ENCODE measurements at regions not wholly inside any gene's neighbourhood (a gene's known extent, or its start where the extent isn't known, plus 50 kb on each side); places are given as distances from the start of the nearest gene placed in this dataset.
A peak's percentile ranks its signal among the peaks of the same experiment; 100 is the strongest.

DNA sequence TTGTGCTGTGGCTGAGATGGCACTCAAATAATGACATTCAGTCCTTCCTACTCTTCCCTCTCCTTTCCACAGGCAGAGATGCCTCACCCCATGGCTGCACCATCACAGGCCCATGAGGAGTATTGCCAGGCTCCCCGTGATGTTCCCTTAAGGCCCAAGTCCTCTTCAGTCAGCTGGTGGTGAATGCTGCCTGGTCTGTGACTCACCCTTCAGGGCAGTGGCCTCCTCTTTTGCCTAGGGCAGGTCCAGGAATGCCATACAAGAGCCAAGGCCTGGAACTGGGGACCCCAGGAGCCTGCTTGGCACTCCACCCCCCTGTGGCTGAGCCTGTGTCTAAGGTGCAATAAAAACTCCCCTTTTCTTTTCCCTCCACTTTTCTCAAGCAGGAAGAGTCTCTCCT, 144.2 kb upstream of the GEMIN8 start:
- Mint-ChIP-seq H3K9me3 (ENCODE audit: low read depth) (peaks cover 33% of the 10 kb centered on the region), H3K27ac (no peak overlapping the region)

DNA sequence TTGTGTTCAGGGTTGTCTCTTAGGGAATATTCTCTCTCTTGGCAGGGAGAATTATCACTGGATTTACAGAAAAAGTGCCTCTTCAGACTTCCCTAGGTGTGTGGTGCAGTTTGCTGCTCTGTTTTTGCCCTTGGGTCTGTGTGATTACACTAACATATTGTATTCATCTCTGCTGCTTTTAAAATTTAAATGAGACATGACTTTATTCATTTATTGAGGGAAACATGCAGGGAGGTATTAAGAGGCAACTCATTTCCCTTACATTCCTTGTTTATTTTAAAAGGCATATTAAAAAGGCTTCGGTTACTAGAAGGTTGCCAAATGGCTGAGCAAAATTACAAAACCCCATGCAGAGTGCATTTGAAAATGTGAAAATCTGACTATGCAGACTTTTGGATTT, 135.1 kb upstream of the GEMIN8 start:
- no peaks in the 10 kb centered on the region for H3K4me1 Mint-ChIP-seq (ENCODE audit: low read depth)
- no peaks in the 10 kb centered on the region for H3K36me3 Mint-ChIP-seq (ENCODE audit: insufficient read depth)
- TF ChIP-seq, protein P1, sequence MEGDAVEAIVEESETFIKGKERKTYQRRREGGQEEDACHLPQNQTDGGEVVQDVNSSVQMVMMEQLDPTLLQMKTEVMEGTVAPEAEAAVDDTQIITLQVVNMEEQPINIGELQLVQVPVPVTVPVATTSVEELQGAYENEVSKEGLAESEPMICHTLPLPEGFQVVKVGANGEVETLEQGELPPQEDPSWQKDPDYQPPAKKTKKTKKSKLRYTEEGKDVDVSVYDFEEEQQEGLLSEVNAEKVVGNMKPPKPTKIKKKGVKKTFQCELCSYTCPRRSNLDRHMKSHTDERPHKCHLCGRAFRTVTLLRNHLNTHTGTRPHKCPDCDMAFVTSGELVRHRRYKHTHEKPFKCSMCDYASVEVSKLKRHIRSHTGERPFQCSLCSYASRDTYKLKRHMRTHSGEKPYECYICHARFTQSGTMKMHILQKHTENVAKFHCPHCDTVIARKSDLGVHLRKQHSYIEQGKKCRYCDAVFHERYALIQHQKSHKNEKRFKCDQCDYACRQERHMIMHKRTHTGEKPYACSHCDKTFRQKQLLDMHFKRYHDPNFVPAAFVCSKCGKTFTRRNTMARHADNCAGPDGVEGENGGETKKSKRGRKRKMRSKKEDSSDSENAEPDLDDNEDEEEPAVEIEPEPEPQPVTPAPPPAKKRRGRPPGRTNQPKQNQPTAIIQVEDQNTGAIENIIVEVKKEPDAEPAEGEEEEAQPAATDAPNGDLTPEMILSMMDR (IDR thresholded peaks at IDR 0.05; ENCODE audit: unreplicated experiment) = no peak
- no peak overlapping the region for H3K27ac Mint-ChIP-seq
- H3K9me3 Mint-ChIP-seq (ENCODE audit: low read depth) = peaks cover 22% of the 10 kb centered on the region
- no peak for DNase-seq (ENCODE audit: low spot score, unreplicated experiment)
- no peaks in the 10 kb centered on the region for H3K27me3 Mint-ChIP-seq
- H3K4me3 Mint-ChIP-seq (ENCODE audit: low read depth) = no peak overlapping the region

More for the DNA sequence above, 144.2 kb upstream of the GEMIN8 start:
- Mint-ChIP-seq H3K4me1 (ENCODE audit: low read depth) (peaks cover 3% of the 10 kb centered on the region), H3K27me3 (no peaks in the 10 kb centered on the region), H3K36me3 (ENCODE audit: insufficient read depth) (no peaks in the 10 kb centered on the region), H3K4me3 (ENCODE audit: low read depth) (no peak overlapping the region)
- TF ChIP-seq, protein P1 (IDR thresholded peaks at IDR 0.05; ENCODE audit: unreplicated experiment) = no peak
- no peak for DNase-seq (ENCODE audit: low spot score, unreplicated experiment)

DNA sequence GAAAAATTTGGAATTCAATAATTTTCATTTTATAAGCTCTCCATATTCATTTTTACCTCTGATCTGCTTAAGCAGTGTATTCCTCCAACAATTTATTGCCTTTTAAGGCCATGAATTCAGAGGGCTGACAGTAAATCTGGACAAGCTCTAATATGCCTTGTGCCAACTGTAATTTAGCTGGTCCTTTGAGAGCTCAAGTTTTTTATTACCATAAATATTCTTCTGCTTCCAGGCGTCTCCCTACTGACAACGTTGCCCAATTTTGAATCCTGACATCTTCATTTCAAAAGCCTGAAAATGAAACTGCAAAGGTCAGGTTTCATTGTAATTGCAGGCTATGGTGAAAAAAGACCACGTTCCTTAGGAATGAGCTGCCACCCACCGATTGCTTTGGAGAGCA, 95.8 kb upstream of the GEMIN8 start:
- Mint-ChIP-seq H3K9me3 (ENCODE audit: low read depth) (peaks cover 23% of the 10 kb centered on the region), H3K4me3 (ENCODE audit: low read depth) (no peak overlapping the region), H3K36me3 (ENCODE audit: insufficient read depth) (no peaks in the 10 kb centered on the region), H3K27ac (no peak overlapping the region), H3K27me3 (no peaks in the 10 kb centered on the region), H3K4me1 (ENCODE audit: low read depth) (no peaks in the 10 kb centered on the region)
- DNase-seq (ENCODE audit: low spot score, unreplicated experiment) = no peak
- TF ChIP-seq, protein P1 (IDR thresholded peaks at IDR 0.05; ENCODE audit: unreplicated experiment) = no peak

DNA sequence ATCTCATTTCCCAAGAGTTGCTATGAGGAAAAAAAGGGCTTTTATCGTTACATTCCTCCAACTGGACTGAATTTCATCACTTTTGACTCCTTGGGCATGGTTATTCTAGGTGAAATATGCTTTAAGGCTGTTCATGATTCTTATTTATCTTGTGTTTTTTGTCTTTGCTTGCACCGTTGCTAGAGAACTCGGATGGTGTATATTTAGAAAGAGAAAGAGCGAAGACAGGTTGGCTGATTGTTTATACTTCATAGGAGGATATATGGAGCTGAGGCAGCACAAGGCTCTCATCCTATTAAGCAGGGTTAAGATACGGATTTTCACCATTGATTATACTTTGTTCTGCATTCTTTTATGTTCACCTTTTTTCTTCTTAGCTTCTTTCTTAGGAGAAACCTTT, 94.9 kb upstream of the GEMIN8 start:
- Mint-ChIP-seq H3K36me3 (ENCODE audit: insufficient read depth) (no peaks in the 10 kb centered on the region), H3K4me1 (ENCODE audit: low read depth) (no peaks in the 10 kb centered on the region), H3K4me3 (ENCODE audit: low read depth) (no peak overlapping the region), H3K9me3 (ENCODE audit: low read depth) (peaks cover 22% of the 10 kb centered on the region), H3K27me3 (no peaks in the 10 kb centered on the region), H3K27ac (no peak overlapping the region)
- TF ChIP-seq, protein P1 (IDR thresholded peaks at IDR 0.05; ENCODE audit: unreplicated experiment) = no peak
- no peak for DNase-seq (ENCODE audit: low spot score, unreplicated experiment)

DNA sequence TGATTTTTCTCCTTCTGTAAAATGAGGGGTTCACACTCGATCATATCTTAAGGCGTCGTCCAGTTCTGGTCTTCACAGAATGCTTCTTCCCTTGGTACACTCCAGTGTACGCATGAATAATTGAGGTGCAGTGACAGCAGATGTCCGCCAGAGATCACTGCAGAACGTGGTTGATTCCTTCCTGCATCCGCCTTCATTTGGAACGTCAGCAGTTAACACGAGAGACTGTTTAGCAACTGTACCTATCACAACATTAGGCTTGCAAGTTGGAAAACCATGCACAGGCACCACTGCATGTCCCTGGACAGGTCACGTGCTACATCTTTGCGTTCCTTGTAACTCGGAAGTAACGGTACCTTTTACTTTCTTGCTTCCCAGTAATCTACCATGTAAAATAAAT, 66.0 kb upstream of the GEMIN8 start:
- Mint-ChIP-seq H3K4me3 (ENCODE audit: low read depth) (no peak overlapping the region), H3K9me3 (ENCODE audit: low read depth) (peaks cover 18% of the 10 kb centered on the region), H3K27me3 (no peaks in the 10 kb centered on the region)

More for the DNA sequence above, 66.0 kb upstream of the GEMIN8 start:
- TF ChIP-seq, protein P1 (IDR thresholded peaks at IDR 0.05; ENCODE audit: unreplicated experiment) = peak; percentile 67
- peak; percentile 10 for DNase-seq (ENCODE audit: low spot score, unreplicated experiment)
- H3K4me1 Mint-ChIP-seq (ENCODE audit: low read depth) = no peaks in the 10 kb centered on the region
- H3K36me3 Mint-ChIP-seq (ENCODE audit: insufficient read depth) = no peaks in the 10 kb centered on the region
- H3K27ac Mint-ChIP-seq = no peak overlapping the region
